ENCODE measurements at regions not wholly inside any gene's neighbourhood (a gene's known extent, or its start where the extent isn't known, plus 50 kb on each side); places are given as distances from the start of the nearest gene placed in this dataset.
A peak's percentile ranks its signal among the peaks of the same experiment; 100 is the strongest.
"Not testable (repeated sequence)": the region's sequence is repeated elsewhere in the genome, so short reads cannot be mapped to it uniquely, and the experiment has no call there.

GRCh38 chr1:198939956-198940355, 301.1 kb downstream of the PTPRC start:
- DNase-seq (no peak), ATAC-seq (no peak)
- Mint-ChIP-seq H3K27me3 (no peaks in the 10 kb centered on the region), H3K4me1 (peaks cover 11% of the 10 kb centered on the region), H3K36me3 (ENCODE audit: low read depth) (no peaks in the 10 kb centered on the region), H3K27ac (no peak overlapping the region), H3K4me3 (no peak overlapping the region), H3K9me3 (peaks cover 11% of the 10 kb centered on the region)

DNA sequence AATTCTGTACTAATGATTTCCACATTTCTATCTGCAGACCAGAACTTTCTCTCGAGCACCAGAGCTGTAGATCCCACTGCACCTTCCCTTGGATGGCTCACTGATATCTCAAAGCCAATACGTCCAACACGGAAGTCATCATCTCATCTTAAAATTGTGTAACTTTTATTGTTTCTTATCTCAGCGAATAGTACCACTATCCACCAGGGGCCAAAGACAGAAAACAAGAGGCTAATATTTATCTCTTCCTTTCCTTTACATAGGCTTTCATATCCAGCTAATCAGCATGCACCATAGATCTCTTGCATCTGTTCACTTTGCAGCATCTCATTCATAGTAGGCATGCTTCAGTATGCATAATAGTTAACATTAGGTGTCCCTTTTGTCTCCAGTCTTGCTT, 303.6 kb downstream of the PTPRC start:
- Mint-ChIP-seq H3K27ac (no peak overlapping the region), H3K36me3 (ENCODE audit: low read depth) (no peaks in the 10 kb centered on the region), H3K4me1 (peaks cover 9% of the 10 kb centered on the region), H3K27me3 (no peaks in the 10 kb centered on the region), H3K4me3 (no peak overlapping the region), H3K9me3 (peaks cover 11% of the 10 kb centered on the region)
- ATAC-seq (no peak), DNase-seq (no peak)

DNA sequence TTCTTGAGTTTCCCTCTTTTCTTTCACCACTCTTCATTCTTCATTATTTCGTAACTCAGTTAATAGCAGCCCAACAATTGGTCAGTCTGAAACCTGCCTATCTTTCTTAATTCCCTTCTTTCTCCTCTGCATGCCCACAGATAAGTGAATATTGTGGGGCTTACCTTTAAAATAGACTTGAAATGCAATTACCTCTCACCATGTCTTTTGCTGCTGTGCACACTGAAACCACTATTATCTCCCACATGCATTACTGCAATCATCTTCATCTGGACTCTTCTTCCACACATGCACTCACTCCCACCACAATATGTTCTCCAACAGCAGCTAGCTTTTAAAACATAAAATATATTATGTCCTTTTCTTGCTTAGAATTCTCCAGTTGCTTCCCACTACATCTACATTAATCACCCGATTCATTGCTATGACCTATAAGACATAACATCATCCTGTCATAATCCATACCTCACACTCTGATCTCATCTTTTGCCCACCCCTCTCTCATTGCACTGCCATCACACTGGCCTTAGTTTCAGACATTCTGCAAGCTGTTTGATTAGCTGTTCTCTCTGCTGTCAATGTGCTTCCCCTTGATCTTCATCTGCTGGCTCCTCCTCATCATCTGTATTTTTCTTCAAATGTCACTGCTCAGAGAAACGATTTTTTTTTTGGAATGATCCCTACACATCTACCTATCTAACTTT, 304.8 kb downstream of the PTPRC start:
- H3K4me1 Mint-ChIP-seq, result no peaks in the 10 kb centered on the region
- no peak for DNase-seq
- no peaks in the 10 kb centered on the region for H3K36me3 Mint-ChIP-seq (ENCODE audit: low read depth)
- no peak overlapping the region for H3K27ac Mint-ChIP-seq
- H3K9me3 Mint-ChIP-seq, result peaks cover 11% of the 10 kb centered on the region
- no peak for ATAC-seq
- no peaks in the 10 kb centered on the region for H3K27me3 Mint-ChIP-seq
- H3K4me3 Mint-ChIP-seq, result no peak overlapping the region

GRCh38 chr1:198947456-198947855, 308.6 kb downstream of the PTPRC start:
- Mint-ChIP-seq H3K9me3 (no peaks in the 10 kb centered on the region), H3K27ac (no peak overlapping the region), H3K4me1 (no peaks in the 10 kb centered on the region), H3K27me3 (no peaks in the 10 kb centered on the region), H3K36me3 (ENCODE audit: low read depth) (no peaks in the 10 kb centered on the region), H3K4me3 (no peak overlapping the region)
- ATAC-seq (no peak), DNase-seq (no peak)

DNA sequence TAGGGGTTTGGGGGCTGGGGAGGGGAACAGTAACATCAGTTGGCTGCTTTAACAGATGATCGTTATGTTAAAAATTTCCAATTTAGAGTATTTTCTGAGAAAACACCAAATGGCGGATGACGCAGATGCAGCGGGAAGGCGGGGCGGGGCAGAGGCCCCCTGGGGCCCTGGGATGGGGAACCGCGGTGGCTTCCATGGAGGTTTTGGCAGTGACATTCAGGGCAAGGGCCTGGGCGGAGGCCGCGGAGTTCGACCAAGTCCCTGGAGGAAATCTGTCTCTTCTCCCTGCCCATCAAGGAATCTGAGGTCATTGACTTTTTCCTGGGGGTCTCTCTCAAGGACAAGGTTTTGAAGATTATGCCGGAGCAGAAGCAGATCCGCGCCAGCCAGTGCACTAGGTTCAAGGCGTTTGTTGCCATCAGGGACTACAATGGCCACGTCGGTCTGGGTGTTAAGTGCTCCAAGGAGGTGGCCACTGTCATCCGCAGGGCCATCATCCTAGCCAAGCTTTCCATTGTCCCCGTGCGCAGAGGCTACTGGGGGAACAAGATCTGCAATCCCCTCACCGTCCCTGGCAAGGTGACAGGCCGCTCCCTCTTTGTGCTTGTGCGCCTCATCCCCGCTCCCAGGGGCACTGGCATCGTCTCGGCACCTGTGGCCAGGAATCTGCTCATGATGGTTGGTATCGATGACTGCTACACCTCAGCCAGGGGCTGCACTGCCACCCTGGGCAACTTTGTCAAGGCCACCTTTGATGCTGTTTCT, 310.2 kb downstream of the PTPRC start:
- H3K36me3 Mint-ChIP-seq (ENCODE audit: low read depth), result no peaks in the 10 kb centered on the region
- H3K4me1 Mint-ChIP-seq, result no peaks in the 10 kb centered on the region
- no peaks in the 10 kb centered on the region for H3K27me3 Mint-ChIP-seq
- DNase-seq, result no peak
- no peak for ATAC-seq
- H3K9me3 Mint-ChIP-seq, result no peaks in the 10 kb centered on the region
- H3K27ac Mint-ChIP-seq, result no peak overlapping the region
- no peak overlapping the region for H3K4me3 Mint-ChIP-seq

GRCh38 chr1:198950036-198950435, 311.2 kb downstream of the PTPRC start:
- ATAC-seq (no peak), DNase-seq (no peak)
- Mint-ChIP-seq H3K9me3 (peaks cover 4% of the 10 kb centered on the region), H3K27ac (no peak overlapping the region), H3K4me1 (no peaks in the 10 kb centered on the region), H3K36me3 (ENCODE audit: low read depth) (no peaks in the 10 kb centered on the region), H3K27me3 (no peaks in the 10 kb centered on the region), H3K4me3 (no peak overlapping the region)

GRCh38 chr1:198955085-198955484, 316.2 kb downstream of the PTPRC start:
- DNase-seq (no peak), ATAC-seq (no peak)
- no peak overlapping the region for H3K27ac Mint-ChIP-seq
- H3K27me3 Mint-ChIP-seq, result no peaks in the 10 kb centered on the region
- no peaks in the 10 kb centered on the region for H3K36me3 Mint-ChIP-seq (ENCODE audit: low read depth)
- peaks cover 7% of the 10 kb centered on the region for H3K9me3 Mint-ChIP-seq
- H3K4me1 Mint-ChIP-seq, result peaks cover 14% of the 10 kb centered on the region
- H3K4me3 Mint-ChIP-seq, result no peak overlapping the region

- Mint-ChIP-seq H3K4me1 (peaks cover 16% of the 10 kb centered on the region), H3K4me3 (no peak overlapping the region), H3K27me3 (no peaks in the 10 kb centered on the region), H3K36me3 (ENCODE audit: low read depth) (no peaks in the 10 kb centered on the region), H3K27ac (no peak overlapping the region), H3K9me3 (peaks cover 7% of the 10 kb centered on the region)
- ATAC-seq, result no peak
- DNase-seq, result no peak
Measured at GRCh38 chr1:198957044-198957443, 318.2 kb downstream of the PTPRC start.

- no peak overlapping the region for H3K4me3 Mint-ChIP-seq
- no peaks in the 10 kb centered on the region for H3K27me3 Mint-ChIP-seq
- peaks cover 12% of the 10 kb centered on the region for H3K9me3 Mint-ChIP-seq
- H3K27ac Mint-ChIP-seq, result no peak overlapping the region
- no peaks in the 10 kb centered on the region for H3K36me3 Mint-ChIP-seq (ENCODE audit: low read depth)
- peaks cover 24% of the 10 kb centered on the region for H3K4me1 Mint-ChIP-seq
- no peak for ATAC-seq
- DNase-seq, result no peak
Measured at GRCh38 chr1:198959032-198959431, 320.2 kb downstream of the PTPRC start.

- ATAC-seq (no peak), DNase-seq (no peak)
- Mint-ChIP-seq H3K36me3 (ENCODE audit: low read depth) (no peaks in the 10 kb centered on the region), H3K9me3 (peaks cover 12% of the 10 kb centered on the region), H3K27ac (no peak overlapping the region), H3K4me3 (no peak overlapping the region), H3K4me1 (peaks cover 28% of the 10 kb centered on the region), H3K27me3 (no peaks in the 10 kb centered on the region)
Measured at GRCh38 chr1:198959676-198960075, 320.8 kb downstream of the PTPRC start.

DNA sequence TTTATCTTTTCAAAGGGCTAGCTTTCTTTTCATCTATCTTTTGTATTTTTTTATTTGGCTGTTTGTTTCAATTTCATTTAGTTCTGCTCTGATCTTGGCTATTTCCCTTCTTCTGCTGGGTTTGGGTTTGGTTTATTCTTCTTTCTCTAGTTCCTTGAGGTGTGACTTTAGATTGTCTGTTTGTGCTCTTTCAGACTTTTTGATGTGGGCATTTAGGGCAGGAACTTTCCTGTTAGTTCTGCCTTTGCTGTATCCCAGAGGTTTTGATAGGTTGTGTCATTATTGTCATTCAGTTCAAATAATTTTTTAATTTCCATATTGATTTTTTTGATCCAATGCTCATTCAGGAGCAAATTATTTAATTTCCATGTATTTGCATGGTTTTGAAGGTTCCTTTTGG, 325.0 kb downstream of the PTPRC start:
- H3K36me3 Mint-ChIP-seq (ENCODE audit: low read depth); ATAC-seq; H3K27me3 Mint-ChIP-seq; H3K4me3 Mint-ChIP-seq; DNase-seq; H3K27ac Mint-ChIP-seq: not testable (repeated sequence)
- peaks cover 35% of the 10 kb centered on the region for H3K4me1 Mint-ChIP-seq
- H3K9me3 Mint-ChIP-seq, result peaks cover 18% of the 10 kb centered on the region

- Mint-ChIP-seq H3K4me3 (no peak overlapping the region), H3K9me3 (peaks cover 18% of the 10 kb centered on the region), H3K27ac (no peak overlapping the region), H3K36me3 (ENCODE audit: low read depth) (peaks cover 4% of the 10 kb centered on the region), H3K27me3 (no peaks in the 10 kb centered on the region), H3K4me1 (peaks cover 22% of the 10 kb centered on the region)
- no peak for ATAC-seq
- no peak for DNase-seq
Measured at GRCh38 chr1:198966519-198966918, 327.7 kb downstream of the PTPRC start.

GRCh38 chr1:198967566-198967965, 328.7 kb downstream of the PTPRC start:
- peak; percentile 46 for ATAC-seq

DNA sequence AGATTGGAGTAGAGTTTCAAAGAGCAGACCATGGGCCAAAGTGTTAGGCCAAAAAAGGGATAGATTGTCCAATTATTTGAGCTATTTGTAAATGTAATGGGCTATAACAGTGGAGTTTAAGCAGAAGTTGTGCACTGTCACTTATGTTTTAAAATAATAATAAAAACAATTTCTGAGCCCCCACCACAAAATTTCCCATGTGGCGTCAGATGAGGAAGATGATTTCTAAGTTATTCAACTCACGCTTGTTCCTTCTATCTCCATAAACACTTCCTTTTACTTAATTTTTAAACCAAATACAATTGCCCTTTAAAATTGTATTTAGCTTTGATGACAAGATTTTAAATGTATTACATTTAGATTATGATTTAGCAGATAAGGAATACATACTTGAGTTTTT, 330.0 kb downstream of the PTPRC start:
- ATAC-seq, result no peak

More at GRCh38 chr1:198967566-198967965, 328.7 kb downstream of the PTPRC start:
- no peaks in the 10 kb centered on the region for H3K27me3 Mint-ChIP-seq
- peaks cover 22% of the 10 kb centered on the region for H3K4me1 Mint-ChIP-seq
- no peak for DNase-seq
- peaks cover 4% of the 10 kb centered on the region for H3K36me3 Mint-ChIP-seq (ENCODE audit: low read depth)
- peaks cover 18% of the 10 kb centered on the region for H3K9me3 Mint-ChIP-seq
- no peak overlapping the region for H3K4me3 Mint-ChIP-seq
- H3K27ac Mint-ChIP-seq, result no peak overlapping the region

GRCh38 chr1:198969981-198970380, 331.1 kb downstream of the PTPRC start:
- Mint-ChIP-seq H3K36me3 (ENCODE audit: low read depth) (peaks cover 4% of the 10 kb centered on the region), H3K4me3 (no peak overlapping the region), H3K27me3 (no peaks in the 10 kb centered on the region), H3K4me1 (peaks cover 8% of the 10 kb centered on the region), H3K9me3 (peaks cover 10% of the 10 kb centered on the region), H3K27ac (no peak overlapping the region)
- ATAC-seq (no peak), DNase-seq (no peak)

More for the DNA sequence above, 330.0 kb downstream of the PTPRC start:
- Mint-ChIP-seq H3K36me3 (ENCODE audit: low read depth) (peaks cover 4% of the 10 kb centered on the region), H3K27me3 (no peaks in the 10 kb centered on the region), H3K4me1 (peaks cover 15% of the 10 kb centered on the region), H3K9me3 (peaks cover 14% of the 10 kb centered on the region), H3K4me3 (no peak overlapping the region), H3K27ac (no peak overlapping the region)
- DNase-seq, result no peak
